ENCODE measurements at regions not wholly inside any gene's neighbourhood (a gene's known extent, or its start where the extent isn't known, plus 50 kb on each side); places are given as distances from the start of the nearest gene placed in this dataset.
A peak's percentile ranks its signal among the peaks of the same experiment; 100 is the strongest.

DNA sequence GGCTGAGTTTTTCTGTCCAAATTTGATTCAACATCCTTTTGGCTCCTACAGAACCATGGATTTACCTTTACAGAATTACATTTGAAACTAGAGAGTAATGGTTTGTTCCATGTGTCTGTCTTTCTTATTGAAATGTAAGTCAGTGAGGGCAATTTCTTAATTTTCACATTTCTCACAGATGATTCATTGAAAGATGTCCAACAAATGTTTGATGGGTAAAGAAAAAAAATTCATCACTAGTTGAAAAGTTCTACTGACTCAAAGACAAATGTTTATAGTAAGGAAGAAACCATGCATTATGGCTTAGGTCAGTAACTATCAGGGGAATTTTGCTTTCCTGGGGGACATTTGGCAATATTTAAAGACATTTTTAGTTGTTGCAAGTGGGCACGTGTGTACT, 131.6 kb upstream of the TRPM3 start:
- no peak for ATAC-seq
- intact Hi-C loops (cut with DNase I), result loop anchor here in 2 of 10 donors (10.0 kb wide), 1 partner anchor 328 kb away; no protein-coding TSS in a partner anchor
- H3K36me3 ChIP-seq, result no peaks in the 10 kb centered on the region
- H3K27ac ChIP-seq, result no peak overlapping the region
- TF ChIP-seq, protein P1, sequence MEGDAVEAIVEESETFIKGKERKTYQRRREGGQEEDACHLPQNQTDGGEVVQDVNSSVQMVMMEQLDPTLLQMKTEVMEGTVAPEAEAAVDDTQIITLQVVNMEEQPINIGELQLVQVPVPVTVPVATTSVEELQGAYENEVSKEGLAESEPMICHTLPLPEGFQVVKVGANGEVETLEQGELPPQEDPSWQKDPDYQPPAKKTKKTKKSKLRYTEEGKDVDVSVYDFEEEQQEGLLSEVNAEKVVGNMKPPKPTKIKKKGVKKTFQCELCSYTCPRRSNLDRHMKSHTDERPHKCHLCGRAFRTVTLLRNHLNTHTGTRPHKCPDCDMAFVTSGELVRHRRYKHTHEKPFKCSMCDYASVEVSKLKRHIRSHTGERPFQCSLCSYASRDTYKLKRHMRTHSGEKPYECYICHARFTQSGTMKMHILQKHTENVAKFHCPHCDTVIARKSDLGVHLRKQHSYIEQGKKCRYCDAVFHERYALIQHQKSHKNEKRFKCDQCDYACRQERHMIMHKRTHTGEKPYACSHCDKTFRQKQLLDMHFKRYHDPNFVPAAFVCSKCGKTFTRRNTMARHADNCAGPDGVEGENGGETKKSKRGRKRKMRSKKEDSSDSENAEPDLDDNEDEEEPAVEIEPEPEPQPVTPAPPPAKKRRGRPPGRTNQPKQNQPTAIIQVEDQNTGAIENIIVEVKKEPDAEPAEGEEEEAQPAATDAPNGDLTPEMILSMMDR (IDR thresholded peaks at IDR 0.05), result no peak
- no peak overlapping the region for H3K4me3 ChIP-seq
- WGBS, 2 donors, result 45 to 69% methylated on average over 1 of the region's 1 CpG
- peaks cover 0 to 22% (median 0%) of the 10 kb centered on the region in 7 donors for H3K27me3 ChIP-seq
- H3K9me3 ChIP-seq, result no peaks in the 10 kb centered on the region
- H3K4me1 ChIP-seq, result peaks cover 0 to 4% (median 0%) of the 10 kb centered on the region in 9 donors
- no peak for DNase-seq

GRCh38 chr9:71250581-71250980, 129.2 kb upstream of the TRPM3 start:
- DNase-seq (no peak), ATAC-seq (no peak)
- H3K27me3 ChIP-seq, result peaks cover 0 to 22% (median 0%) of the 10 kb centered on the region in 7 donors
- 21 to 41% methylated on average over 4 of the region's 4 CpGs for WGBS, 2 donors
- H3K27ac ChIP-seq, result no peak overlapping the region
- TF ChIP-seq, protein P1 (IDR thresholded peaks at IDR 0.05), result no peak
- H3K9me3 ChIP-seq, result no peaks in the 10 kb centered on the region
- H3K36me3 ChIP-seq, result no peaks in the 10 kb centered on the region
- intact Hi-C loops (cut with DNase I), result loop anchor here in 3 of 10 donors (2.0 to 10.0 kb wide), 2 partner anchors 326 to 612 kb away; no protein-coding TSS in a partner anchor
- no peak overlapping the region for H3K4me3 ChIP-seq
- peaks cover 0 to 4% (median 0%) of the 10 kb centered on the region in 9 donors for H3K4me1 ChIP-seq

- TF ChIP-seq, protein P1 (IDR thresholded peaks at IDR 0.05), result peak; percentile 22 to 85 (median 73)
- H3K27ac ChIP-seq, result no peak overlapping the region
- peaks cover 0 to 22% (median 0%) of the 10 kb centered on the region in 7 donors for H3K27me3 ChIP-seq
- H3K9me3 ChIP-seq, result no peaks in the 10 kb centered on the region
- no peaks in the 10 kb centered on the region for H3K36me3 ChIP-seq
- intact Hi-C loops (cut with DNase I), result loop anchor here (1.0 to 10.0 kb wide), 10 partner anchors 318 to 613 kb away; no protein-coding TSS in a partner anchor
- WGBS, 2 donors, result 17 to 20% methylated on average over 5 of the region's 5 CpGs
- DNase-seq, result peak in 1 of 2 donors; percentile 14
- peaks cover 0 to 4% (median 0%) of the 10 kb centered on the region in 9 donors for H3K4me1 ChIP-seq
- peak in 6 of 8 donors; percentile 25 to 71 (median 52) for ATAC-seq
- H3K4me3 ChIP-seq, result no peak overlapping the region
Measured at GRCh38 chr9:71249729-71250317, 128.4 kb upstream of the TRPM3 start.

DNA sequence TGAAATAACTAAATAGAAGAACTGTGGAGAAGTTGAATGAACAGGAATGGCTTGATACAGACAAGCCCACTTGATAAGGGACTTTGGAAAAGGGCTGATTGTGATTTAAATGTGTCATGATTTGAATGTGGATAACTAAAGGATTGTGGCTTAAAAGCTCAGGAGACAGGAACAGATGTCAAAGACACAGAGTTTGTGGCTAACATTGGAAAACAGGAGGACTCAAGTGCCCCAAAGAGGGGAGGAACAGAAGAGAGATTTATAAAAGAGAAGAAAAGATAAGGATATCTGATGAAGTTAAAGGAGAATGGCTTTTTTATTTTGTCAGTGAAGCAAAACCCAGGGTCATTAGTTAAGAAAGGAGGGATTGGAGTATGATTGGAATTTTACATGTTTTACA, 124.2 kb upstream of the TRPM3 start:
- no peaks in the 10 kb centered on the region for H3K36me3 ChIP-seq
- H3K27ac ChIP-seq, result no peak overlapping the region
- H3K9me3 ChIP-seq, result no peaks in the 10 kb centered on the region
- TF ChIP-seq, protein P1 (IDR thresholded peaks at IDR 0.05), result no peak
- intact Hi-C loops (cut with DNase I), result loop anchor here in 5 of 10 donors (5.0 kb wide), 4 partner anchors 313 to 608 kb away; no protein-coding TSS in a partner anchor
- H3K4me1 ChIP-seq, result peaks cover 0 to 4% (median 0%) of the 10 kb centered on the region in 9 donors
- ATAC-seq, result no peak
- no peak for DNase-seq
- H3K27me3 ChIP-seq, result peaks cover 0 to 7% (median 0%) of the 10 kb centered on the region in 7 donors
- no peak overlapping the region for H3K4me3 ChIP-seq
